ENCODE measurements at regions not wholly inside any gene's neighbourhood (a gene's known extent, or its start where the extent isn't known, plus 50 kb on each side); places are given as distances from the start of the nearest gene placed in this dataset.

GRCh38 chr11:19365743-19366410 lies 125.1 kb upstream of the E2F8 start:
- TF ChIP-seq ZFP3 (CRISPR knock-in tag; IDR thresholded peaks at IDR 0.05): no peak
- no peak for TF ChIP-seq CSDC2 (CRISPR knock-in tag; IDR thresholded peaks at IDR 0.05)
- no peak for TF ChIP-seq ARNTL (CRISPR knock-in tag; IDR thresholded peaks at IDR 0.05; ENCODE audit: borderline replicate concordance, low read depth)
- no peak for TF ChIP-seq CREB5 (CRISPR knock-in tag; IDR thresholded peaks at IDR 0.05; ENCODE audit: low read depth)
- no peak for TF ChIP-seq TCF4 (CRISPR knock-in tag; IDR thresholded peaks at IDR 0.05; ENCODE audit: borderline replicate concordance)
- TF ChIP-seq RARB (CRISPR knock-in tag; IDR thresholded peaks at IDR 0.05): no peak
- TF ChIP-seq TOX (CRISPR knock-in tag; IDR thresholded peaks at IDR 0.05; ENCODE audit: borderline replicate concordance): no peak
- no peak for TF ChIP-seq TSHZ2 (CRISPR knock-in tag; IDR thresholded peaks at IDR 0.05)
- no peak for TF ChIP-seq ZNF565 (CRISPR knock-in tag; conservative IDR thresholded peaks at IDR 0.05; ENCODE audit: low read depth)
- TF ChIP-seq PATZ1 (CRISPR knock-in tag; IDR thresholded peaks at IDR 0.05; ENCODE audit: borderline replicate concordance): no peak
- no peak for TF ChIP-seq ISL1 (CRISPR knock-in tag; IDR thresholded peaks at IDR 0.05)
- TF ChIP-seq ZC3H10 (CRISPR knock-in tag; IDR thresholded peaks at IDR 0.05): no peak
- TF ChIP-seq ZNF8 (CRISPR knock-in tag; IDR thresholded peaks at IDR 0.05): no peak
- TF ChIP-seq, protein P1, sequence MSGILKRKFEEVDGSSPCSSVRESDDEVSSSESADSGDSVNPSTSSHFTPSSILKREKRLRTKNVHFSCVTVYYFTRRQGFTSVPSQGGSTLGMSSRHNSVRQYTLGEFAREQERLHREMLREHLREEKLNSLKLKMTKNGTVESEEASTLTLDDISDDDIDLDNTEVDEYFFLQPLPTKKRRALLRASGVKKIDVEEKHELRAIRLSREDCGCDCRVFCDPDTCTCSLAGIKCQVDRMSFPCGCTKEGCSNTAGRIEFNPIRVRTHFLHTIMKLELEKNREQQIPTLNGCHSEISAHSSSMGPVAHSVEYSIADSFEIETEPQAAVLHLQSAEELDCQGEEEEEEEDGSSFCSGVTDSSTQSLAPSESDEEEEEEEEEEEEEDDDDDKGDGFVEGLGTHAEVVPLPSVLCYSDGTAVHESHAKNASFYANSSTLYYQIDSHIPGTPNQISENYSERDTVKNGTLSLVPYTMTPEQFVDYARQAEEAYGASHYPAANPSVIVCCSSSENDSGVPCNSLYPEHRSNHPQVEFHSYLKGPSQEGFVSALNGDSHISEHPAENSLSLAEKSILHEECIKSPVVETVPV (CRISPR knock-in tag; IDR thresholded peaks at IDR 0.05): no peak
- TF ChIP-seq PPARA (CRISPR knock-in tag; IDR thresholded peaks at IDR 0.05; ENCODE audit: borderline replicate concordance): no peak
- no peak for TF ChIP-seq GLIS3 (CRISPR knock-in tag; IDR thresholded peaks at IDR 0.05)
- no peak for TF ChIP-seq SNAI2 (CRISPR knock-in tag; IDR thresholded peaks at IDR 0.05)
- no peak for TF ChIP-seq POU6F1 (CRISPR knock-in tag; IDR thresholded peaks at IDR 0.05; ENCODE audit: borderline replicate concordance, low read depth)
- no peak for ATAC-seq

DNA sequence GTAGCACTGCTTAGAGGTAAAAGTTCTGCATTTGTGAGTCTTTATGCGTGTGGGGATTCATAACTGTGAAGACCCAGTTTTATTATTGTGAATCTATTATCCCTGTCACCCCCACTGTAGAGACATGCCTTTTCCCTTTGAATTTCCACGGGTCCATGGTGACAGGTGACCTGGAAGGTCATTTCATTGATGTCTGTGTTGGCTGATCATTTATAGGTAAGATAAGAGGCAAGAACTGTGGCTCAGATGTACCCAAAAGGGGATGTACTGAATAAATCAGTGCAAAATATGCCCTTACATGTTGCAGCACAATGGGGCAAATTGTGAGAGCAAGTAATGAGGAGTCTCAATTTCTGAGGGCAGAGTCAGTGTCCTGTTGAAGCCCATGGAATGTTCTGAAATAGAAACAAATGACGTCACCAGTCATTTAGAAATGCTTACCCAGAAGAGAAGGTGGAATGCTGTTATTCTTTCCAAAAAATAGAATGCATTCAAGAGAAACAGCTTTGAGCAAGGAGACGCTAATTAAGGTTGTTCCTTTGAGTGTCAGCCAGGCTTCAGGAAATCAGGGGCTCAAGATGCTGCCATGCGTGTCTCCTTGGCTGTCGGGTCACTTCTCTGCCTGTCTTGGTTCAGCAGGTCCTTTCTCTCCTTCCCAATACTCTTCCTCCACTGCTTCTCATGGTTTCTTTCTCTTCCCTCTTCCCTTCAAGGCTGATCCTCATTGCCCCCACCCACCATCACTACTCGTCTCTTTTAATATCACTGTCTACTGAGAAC lies 118.7 kb upstream of the E2F8 start:
- TF ChIP-seq PATZ1 (CRISPR knock-in tag; IDR thresholded peaks at IDR 0.05; ENCODE audit: borderline replicate concordance) (no peak), ESRRG (CRISPR knock-in tag; IDR thresholded peaks at IDR 0.05) (no peak), OSR1 (CRISPR knock-in tag; IDR thresholded peaks at IDR 0.05) (no peak), ISL1 (CRISPR knock-in tag; IDR thresholded peaks at IDR 0.05) (no peak), ZNF8 (CRISPR knock-in tag; IDR thresholded peaks at IDR 0.05) (no peak), TSHZ2 (CRISPR knock-in tag; IDR thresholded peaks at IDR 0.05) (no peak), ZC3H10 (CRISPR knock-in tag; IDR thresholded peaks at IDR 0.05) (no peak), BACH2 (CRISPR knock-in tag; IDR thresholded peaks at IDR 0.05; ENCODE audit: borderline replicate concordance) (no peak), ZFP3 (CRISPR knock-in tag; IDR thresholded peaks at IDR 0.05) (no peak)
- no peak for ATAC-seq
